Midbrain (tissue), 1 donor: ENCODE measurements at regions not wholly inside any gene's neighbourhood (a gene's known extent, or its start where the extent isn't known, plus 50 kb on each side); places are given as distances from the start of the nearest gene placed in this dataset.

Experiments used
- DNase-seq: peaks from one replicate; lab custom pipeline; 2025; lab: John Stamatoyannopoulos, UW

DNA sequence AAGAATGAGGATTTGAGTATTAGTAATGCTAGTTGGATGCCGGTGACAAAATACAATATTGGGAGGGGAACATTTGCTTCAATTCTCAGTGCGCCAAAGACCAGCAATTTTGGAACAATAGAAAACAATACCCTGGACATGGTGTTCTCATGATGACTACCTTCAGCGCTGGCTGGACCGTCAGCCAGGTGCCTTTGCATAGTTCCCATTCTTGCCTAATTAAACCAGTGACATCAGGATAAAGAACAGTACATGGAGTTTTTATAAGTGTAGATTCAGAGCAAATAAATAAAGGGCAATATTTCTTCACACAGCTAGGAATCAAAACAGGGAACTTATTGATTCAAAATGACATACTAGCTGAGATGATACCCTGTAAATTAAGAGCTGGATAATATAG is 404.8 kb upstream of the RORA start:
- no peak for DNase-seq

DNA sequence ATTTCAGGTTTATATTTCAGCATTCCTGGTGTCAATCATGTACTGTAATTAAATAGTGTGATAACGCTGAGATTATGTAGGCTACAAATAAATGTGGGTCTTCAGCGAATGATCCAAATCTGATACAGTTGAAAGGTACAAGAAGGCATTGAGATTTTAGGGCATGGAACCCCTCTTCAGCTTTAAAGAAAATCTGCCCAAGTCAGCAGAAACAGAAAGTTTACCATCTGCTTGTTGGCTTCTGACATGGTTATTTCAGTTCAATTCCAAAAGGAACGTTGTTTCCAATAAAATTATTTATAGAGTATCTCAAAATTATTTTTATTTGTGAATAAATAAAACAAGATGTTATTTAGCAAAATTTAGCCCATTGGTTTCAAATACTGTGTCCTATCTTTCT is 400.2 kb upstream of the RORA start:
- no peak for DNase-seq

DNA sequence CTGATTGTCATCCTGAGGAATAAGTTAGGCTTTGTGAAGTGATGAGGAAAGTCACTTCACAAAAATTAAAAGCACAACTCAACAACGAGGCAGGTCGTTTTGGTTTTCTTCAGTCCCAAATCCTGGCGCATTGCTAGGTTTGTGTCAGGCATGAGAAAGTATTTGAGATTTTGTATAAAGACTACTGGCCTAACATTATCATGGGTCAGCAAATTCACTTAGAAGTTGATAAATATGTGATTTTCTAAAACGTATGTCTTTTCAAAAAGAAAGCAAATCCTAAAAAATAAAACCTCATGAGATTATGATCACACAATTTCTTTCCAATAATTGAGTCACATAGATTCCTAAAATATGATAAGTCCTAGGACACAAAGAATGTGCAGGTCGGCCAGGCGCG is 395.8 kb upstream of the RORA start:
- no peak for DNase-seq

DNA sequence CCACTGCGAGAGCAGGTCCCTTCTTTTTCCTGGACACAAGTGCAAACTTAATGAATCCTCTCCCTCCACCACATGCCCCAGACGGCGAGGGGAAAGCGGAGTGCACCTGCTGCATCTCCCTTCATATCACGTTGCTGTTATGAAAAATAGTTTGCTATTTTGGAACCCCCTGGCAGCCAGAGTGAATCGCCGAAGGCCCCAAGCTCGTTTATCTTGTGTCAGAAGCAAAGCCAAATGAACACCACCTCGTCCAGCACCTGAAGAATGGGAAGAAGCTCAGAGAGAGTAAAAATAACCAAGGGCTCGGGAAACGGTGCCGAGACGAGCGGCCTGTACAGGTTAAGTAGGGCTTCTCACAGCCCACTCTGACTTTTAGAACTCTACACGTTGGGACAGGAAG is 394.6 kb upstream of the RORA start:
- no peak for DNase-seq

DNA sequence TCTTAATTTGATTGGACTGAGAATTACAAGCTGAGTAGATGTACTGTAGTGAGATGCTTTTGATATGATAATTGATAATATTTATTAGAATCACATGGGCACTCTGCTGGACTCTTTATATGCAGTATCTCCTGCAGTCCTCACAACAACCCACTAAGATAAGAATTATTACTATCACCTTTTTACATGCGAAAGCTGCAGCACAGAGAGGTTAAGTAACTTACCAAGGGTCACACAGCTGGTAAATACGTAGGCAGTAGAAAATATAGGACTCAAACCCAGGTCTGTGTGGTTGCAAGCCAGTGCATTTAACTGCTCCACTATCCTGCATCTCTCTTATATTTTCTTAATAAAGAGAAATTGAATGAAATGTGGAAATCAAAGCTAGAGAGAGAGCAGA is 392.8 kb upstream of the RORA start:
- DNase-seq: no peak

DNA sequence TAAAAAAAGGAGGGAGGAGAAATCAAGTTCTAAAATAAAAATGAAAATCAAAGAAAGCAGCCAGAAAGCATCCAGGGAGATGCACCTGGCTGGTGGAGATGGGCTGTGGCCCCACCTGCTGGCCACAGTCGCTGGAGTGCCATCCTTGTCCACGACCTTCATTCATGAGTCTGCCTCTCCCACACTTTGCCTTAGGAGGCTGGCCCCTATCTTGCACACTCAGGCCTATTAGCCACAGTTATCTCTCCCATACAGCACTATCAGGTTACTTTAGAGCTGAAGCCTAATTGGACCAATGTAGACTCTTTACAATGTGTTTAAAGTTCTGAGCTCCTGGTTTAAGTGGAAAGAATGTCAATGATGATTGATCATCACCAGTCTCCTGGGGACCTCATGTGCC is 392.0 kb upstream of the RORA start:
- DNase-seq: peak; percentile 8

DNA sequence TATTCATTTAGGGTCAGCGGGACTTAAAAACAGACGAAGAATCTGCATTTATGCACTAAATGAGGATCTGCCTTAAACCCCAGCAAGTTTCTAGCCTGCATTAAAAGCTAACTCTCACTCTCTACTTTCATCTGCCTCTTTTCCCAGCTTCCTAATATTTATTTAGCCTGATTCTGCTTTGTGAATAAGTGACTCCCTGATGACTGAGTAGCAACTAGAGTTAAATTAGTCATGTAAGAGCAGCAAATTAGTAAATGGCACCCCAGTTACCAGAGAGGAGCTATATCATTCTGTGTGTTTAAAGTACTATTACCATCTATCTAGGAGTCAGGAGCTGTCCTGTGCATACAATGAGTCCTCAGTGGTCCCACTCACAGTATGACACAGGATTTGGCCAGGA is 391.0 kb upstream of the RORA start:
- no peak for DNase-seq

DNA sequence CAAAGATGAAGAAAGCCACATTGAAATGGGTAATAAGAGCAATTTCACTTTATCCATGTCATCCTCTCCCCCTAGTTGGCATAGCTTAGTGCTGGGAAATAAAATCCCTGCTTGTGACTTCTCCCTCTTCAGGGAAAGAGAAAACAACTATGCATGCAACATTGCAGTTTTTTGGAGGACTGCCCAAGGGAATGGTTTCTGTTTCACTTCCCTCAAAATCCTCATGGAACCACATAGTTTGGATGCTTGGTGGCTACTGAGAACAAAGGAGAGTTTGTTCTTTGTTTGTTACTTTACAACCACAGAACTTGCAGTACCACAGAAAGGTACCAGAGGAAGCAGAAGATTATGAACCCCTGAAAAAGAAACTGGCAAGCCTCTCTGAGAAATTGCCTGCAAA is 384.6 kb upstream of the RORA start:
- DNase-seq: no peak

DNA sequence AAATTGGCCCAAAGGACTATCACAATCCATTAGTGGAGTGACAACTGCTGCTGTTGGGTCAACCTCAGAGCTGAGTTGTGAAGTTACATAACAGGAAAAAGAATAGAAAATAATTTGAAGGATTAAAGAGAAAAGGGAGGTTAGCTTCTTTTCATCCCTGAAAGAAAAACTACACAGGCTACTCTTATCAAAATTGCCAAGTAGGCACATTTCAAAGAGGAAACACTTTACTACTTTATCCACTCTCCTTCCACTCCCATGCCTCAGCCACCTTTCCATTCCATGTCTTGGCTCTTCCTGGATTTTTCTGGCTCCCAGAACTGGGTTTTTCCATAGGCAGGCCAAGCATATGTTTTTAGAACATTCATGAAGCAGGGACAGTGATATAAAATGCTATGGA is 384.0 kb upstream of the RORA start:
- no peak for DNase-seq

DNA sequence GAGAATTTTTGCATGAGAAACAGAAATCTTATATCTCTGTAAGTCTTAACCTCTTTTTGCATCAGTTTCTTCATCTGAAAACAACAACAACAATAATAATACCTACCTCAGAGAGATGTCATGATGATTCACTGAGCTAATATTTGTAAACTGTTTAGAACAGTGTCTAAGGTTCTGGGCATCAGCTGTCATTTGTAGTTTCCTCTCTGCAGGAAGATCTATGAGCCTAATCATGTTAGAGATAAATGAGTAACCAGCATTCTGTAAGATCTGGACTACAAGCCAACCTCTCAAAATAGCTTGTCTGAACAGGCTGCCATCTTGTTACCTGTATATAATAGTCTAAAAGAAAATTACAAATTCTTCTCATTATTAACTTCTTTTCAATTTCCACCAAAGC is 383.0 kb upstream of the RORA start:
- DNase-seq: no peak

DNA sequence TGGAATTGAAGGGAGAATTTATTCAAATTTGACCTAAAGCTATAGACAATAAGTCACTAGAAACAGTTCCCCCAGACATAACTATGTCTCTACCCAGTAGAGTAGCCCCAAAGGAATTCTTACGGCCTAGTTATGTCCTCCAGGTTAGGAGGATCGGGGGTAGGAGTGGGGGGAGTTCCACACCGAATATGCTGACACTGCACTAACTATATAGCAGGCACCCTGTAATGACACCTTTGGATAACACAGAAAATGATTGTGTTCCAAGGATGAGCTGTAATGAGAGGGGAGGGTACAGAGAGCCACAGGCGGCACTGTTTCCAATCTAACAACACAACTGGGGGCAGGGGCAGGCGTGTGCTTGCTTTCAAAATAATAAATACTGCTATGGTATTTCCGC is 376.2 kb upstream of the RORA start:
- DNase-seq: no peak

DNA sequence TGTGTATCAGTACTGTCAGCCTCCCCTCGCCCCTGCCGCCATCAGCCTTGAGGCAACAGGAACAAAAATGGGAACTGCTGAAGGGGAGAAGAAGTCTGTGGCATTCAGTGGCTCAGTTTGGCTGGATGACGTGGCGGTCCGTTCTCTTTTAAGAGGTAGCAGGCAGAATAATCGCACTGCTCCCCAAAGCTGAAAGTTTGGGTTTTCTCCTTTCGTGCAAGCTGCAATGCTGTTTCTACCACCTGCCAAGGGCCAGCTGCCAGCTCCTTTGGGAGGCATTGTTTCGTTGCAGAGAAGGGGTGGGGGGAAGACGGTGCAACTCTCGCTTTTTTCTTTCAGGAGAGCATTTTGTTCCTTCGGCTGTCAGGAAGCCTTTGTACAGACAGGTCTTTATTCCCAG is 369.6 kb upstream of the RORA start:
- DNase-seq: no peak

DNA sequence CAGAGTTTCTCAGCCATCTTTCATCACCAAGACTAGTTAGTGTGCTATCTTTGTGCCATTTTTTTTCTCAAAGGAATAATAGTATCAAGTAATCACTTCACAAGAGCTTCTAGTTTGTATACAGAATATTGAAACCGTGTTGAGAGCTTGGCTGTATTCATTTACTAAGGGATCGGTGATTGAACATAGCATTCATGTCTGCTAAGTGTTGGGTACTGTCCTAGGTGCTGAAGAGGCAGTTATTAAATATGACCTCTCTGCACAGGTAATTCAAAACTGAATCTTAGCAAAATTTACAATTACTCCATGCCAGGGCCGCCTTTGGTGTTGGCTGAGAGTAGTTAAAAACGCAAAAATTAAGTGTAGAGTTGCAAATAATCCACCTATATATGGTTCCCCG is 355.3 kb upstream of the RORA start:
- DNase-seq: no peak

DNA sequence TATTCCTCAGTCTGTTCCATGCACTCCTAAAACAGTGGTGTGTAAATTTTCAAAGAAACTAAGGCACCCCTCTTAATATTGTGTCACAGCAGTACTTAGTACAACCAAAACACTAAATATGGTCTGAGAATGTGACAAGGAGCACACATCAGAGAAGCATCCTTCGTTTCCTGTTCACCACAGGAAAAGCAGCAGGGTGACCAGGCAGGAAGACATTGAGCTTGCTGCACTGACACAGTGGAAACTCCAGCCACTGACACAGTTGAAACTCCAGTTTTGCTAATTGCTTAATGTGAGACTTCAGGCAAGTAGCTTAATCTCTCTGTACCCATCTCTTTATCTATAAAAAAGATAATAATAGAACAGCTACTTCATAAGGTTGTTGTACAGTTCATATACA is 353.0 kb upstream of the RORA start:
- DNase-seq: no peak

DNA sequence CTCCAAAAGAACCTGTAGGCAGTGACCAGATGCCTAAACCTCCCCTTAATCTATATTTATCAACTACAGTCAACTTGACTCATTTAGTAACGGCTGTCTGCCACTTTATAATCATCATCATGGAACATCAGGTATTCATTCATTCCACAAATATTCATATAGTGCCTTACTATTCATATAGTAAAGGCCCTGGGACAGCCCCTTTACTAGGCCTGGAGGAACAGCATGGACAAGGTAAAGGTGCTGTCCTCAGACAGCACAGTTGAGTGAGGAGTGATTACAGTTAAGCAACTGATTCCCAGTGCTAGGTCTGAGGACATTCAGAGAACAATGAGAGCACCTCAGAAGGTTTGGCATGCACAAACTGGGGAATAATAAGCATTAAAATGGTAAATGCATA is 346.5 kb upstream of the RORA start:
- DNase-seq: no peak

DNA sequence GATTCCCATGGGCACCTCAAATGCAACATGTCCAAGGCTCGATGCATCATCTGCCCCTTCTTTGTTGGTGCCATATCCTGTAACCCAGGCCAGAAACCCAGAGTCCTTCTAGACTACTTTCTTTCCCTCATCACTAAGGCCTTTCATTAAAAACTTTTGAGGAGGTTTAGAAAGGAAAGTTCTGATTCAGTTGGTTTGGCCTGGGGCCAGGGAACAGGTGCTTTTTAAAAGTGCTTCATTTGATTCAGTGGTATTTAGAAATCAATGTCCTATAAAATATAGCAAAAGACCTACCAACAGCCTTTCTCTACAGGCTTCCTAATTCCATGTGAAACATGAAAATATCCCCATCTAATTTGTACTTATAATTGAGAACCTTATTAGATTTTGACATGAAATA is 341.9 kb upstream of the RORA start:
- no peak for DNase-seq

DNA sequence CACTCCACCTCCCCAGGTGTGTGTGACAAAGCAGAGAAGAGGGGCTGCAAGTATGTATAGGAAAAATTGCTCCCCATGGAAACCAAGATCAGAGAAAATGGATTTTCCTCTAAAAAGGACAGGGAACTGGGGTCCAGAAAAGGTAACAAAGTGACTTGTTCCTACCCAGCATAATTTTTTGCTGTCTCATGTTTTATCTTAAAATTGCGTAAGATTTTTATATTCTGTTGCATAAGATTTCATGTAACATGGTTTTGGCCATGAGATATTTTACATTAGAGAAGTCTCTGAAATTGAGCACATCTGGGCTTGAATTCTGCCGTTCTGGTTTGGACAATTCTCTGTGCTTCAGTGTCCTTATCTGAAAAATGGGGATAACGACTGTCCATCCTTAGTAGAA is 335.7 kb upstream of the RORA start:
- no peak for DNase-seq

DNA sequence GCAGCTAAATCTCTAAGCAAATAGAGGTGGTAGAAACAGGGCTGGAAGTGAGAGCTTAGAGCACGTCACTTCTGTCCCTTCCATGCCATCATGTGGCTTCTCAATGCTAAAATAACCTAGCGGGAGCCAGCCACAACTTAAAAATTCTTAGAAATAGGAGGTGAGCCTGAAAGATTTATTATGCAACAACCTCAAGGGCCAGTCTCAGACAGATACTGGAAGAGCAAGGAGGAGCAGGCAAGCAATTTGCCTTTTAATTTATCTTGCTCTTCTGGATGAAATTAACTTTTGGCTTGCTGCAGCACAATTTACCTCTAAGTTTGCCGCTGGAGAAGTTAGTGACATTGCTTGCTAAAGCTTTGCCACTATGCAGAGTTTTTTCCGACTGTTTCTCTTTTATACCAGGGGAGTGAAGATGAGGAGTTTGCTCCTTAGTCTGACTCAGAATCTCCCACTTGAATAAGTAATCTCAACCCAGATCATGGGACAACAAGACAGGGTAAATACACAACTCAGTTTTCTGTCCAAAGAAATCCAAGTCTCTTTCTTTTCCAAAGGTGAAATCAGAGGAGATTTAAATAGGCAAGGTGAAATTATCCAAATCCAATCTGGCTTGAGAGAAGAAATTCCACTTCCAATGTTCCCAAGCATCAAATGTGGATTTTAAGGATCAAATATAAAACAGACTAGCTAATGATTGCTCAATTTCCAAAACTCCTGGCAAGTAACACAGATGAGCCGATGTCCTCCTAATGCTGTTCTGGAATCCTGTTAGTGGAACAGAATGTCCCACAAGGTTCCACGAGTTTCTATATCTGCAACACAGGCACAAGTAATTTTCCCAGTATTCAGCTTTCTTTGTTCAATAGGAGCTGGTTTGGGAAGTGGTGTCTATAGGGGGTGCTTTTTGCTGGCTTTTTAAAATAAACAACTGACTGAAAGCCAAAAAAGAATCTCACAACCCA is 329.4 kb upstream of the RORA start:
- no peak for DNase-seq

DNA sequence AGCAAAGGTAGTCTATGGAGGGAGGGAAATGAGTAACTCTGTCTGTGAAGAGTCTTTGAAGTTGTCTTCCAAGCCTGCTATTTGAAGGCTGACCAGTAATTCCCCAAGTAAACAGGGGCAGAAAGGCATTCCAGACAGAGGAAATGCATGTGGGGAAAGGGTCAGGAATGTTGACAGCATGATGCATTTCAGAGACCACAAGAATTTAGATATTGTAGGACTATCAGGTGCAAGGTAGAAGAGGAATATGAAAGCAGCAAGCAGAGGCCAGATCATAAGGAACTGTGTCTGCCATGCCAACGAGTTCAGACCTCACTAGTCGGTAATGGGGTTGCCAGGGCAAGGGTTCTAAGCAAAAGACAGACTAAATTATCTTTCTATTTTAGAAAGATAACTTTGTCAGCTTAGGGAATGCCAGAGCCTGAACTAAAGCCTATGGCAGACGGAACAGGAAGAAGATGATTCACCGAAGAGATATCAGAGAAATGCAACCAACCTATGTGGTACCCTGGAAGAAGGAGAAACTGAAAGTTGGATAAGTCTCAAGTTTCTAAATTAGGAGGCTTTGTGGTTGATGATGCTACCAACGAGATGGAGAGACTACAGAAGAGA is 327.0 kb upstream of the RORA start:
- DNase-seq: no peak

DNA sequence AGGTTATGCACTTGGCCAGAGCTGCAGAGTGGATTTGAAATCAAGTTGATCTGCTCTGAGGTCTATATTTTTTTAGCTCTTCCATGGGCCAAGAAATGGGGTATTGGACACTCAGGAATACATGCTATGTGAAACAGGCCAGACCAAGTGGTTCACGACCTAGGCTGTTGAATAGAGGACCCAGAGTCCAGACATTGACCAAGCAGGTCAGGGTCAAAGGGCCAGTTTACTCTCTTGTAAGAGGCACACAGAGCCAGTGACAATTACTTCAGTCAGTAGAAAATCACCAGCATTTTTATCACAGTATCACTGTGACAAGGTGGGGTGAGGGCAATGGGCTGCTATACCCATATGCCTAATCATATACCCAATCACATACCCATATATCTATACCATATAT is 320.6 kb upstream of the RORA start:
- DNase-seq: no peak

DNA sequence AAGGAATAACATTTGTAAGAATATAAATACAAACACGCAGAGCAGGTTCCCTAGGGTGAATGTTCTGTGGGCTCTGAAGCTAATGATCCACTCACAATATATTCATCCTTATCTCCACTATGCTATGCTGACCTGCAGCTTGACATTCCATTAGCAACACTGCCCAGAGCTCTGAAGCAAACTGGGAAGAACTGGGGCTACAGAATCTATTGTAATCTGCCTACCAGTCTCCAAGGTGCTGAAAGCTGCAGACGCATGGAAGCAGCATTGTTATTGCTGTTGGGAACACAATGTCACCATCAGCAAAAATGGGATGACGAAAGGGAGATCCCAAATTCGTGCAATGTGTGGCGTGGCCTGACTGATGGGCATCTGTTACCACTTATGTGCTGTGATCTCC is 316.7 kb upstream of the RORA start:
- DNase-seq: no peak

DNA sequence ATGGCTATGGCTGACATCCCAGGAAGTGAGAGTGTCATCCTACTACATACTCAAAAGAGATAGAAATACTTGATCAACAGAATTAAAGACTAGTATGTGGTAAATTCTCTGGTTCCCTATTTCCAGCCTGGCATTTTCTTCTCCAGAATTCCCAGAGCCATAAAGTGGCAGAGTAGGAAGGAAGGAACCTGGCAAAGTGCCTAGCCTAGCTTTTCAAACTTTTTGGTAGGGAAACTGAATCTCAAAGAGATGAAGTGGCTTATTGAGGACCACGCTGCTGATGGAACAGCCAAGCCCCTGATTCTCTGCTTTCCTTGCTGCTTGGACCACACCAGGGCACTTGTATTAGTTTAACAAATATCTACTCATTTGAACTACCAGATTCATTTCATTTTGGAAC is 312.4 kb upstream of the RORA start:
- DNase-seq: peak; percentile 0

DNA sequence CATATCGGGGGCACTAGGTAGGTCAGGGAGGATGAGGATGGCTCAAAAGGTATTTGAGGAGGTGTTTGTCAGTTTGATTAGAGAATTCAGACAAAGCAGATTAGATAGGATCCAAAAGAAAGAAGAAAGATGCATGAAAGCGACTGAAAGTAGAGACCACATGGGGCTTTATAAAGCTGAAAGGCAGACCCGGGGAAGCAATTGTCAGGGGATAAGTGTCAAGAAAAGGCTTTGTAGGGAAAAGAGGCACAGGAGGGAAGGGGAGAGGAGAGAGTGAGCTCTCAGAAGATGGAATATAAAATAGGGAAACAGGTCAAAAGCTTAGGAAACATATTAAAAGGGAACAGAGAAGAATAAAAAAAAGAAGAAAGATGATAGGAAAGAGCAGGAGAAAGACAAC is 308.2 kb upstream of the RORA start:
- DNase-seq: no peak

DNA sequence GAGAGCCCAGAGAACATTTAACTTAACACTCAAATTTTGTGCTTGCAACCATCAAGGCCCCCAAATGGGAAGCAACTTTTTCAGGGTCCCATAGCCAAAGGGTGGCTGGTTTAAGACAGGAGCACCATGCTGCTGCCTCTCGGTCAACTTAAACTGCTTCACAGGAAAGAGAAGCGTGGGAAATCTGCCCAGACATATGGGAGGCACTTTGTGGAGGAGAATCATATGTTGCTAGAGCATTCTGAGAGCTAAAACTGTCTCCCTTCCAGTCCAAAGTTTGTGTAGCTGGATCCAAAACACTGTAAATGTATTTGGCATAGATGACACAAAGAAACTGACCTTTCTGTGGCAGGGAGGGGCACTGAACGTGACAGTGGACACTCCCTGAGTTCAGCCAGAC is 305.9 kb upstream of the RORA start:
- no peak for DNase-seq
